NCI-H2029 treated with DMSO at 0.1 percent for 48 hours (cell line): ENCODE measurements at regions not wholly inside any gene's neighbourhood (a gene's known extent, or its start where the extent isn't known, plus 50 kb on each side); places are given as distances from the start of the nearest gene placed in this dataset.

Experiments
- DNase-seq: peaks from one replicate; lab custom pipeline; 2025; lab: John Stamatoyannopoulos, UW

GRCh38 chr12:38139456-38139855, 177.1 kb upstream of the ALG10B start:
- DNase-seq = no peak

DNA sequence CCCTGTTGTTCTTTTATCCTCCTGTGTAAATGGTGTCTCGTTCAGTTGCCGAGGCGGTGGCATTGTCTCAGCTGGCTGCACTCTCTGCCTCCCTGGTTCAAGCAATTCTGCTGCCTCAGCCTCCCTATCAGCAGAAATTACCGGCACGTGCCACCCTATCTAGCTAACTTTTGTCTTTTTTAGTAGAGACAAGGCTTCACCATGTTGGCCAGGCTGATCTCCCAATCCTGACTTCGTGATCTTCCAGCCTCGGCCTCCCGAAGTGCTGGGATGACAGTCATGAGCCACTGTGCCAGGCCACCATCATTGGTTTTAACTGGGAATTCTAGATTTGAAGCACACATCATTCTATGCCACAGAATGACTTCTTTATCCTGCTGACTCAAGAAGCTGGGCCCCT, 175.3 kb upstream of the ALG10B start:
- no peak for DNase-seq

GRCh38 chr12:38141861-38142260, 174.7 kb upstream of the ALG10B start:
- no peak for DNase-seq

- DNase-seq = no peak
Measured at GRCh38 chr12:38142974-38143373, 173.6 kb upstream of the ALG10B start.

GRCh38 chr12:38144049-38144448, 172.5 kb upstream of the ALG10B start:
- no peak for DNase-seq

DNA sequence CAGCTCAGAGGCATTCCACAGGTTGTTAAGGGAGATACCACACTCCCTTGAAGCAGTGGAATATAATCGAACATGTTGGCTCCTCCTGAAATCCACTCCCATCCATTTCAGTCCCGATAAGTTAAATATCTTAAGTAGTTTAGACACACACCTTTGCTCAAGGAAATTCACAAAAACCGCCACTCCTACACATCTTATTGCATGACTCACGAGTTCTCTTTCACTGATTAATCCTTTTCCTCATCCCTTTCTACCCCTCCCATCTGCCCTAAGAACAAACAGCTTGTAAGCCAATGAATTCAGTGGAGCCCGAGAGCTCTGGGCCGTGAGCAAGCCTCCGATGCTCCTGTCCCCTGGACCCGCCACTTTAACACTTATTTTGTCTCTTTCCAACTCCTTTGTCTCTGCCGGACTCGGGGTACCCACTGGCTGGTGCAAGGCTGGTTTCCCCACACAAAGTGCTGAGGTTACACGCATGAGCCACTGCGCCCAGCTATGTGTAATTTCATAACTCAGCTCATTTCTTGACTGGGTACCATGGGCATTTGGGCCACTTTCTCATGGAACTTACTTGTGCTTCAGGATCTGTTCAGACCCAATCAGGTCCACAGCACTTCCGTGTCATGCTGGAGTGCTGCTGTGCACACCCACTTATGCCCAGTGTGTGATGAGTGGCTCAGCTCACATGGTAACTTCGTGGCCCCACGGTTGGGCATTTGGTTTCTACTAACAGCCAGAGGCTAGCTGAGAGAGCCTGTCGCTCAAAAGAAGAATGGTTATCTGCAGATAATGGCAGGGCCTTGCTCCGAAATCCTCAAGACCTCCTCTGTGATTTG, 171.8 kb upstream of the ALG10B start:
- DNase-seq = no peak

- DNase-seq = no peak
Measured at GRCh38 chr12:38149395-38150073, 167.0 kb upstream of the ALG10B start.

DNA sequence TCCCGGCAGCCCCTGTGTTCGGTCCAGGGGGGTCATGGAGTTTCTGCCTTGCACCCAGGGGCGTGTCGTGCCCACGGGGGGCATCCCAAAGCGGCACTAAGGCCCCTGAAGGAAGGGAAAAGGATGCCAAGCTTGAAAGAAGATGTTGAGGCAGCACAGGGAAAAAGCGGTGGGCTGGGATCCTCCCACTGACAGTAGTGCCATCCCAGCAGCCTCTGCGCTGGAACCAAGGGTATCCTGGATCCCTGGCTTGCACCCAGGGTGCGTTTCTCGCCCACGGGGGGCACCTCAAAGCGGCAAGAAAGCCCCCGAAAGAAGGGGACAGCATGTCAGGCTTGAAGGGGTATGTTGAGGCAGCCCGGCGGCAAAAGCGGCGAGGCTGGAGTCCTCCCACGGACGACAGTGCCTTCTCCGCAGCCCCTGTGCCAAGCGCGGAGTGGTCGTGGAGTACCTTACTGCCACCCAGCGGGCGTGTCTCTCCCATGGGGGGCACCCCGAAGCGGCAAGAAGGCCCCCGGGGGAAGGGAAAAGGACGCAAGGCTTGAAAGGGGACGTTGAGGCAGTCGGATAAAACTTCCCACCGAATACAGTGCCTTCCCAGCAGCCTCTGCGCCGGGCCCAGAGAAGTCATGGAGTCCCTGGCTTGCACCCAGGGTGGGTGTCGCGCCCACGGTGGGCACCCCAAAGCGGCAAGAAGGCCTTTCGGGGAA, 164.4 kb upstream of the ALG10B start:
- DNase-seq = no peak

GRCh38 chr12:38152816-38153736, 163.5 kb upstream of the ALG10B start:
- no peak for DNase-seq

DNA sequence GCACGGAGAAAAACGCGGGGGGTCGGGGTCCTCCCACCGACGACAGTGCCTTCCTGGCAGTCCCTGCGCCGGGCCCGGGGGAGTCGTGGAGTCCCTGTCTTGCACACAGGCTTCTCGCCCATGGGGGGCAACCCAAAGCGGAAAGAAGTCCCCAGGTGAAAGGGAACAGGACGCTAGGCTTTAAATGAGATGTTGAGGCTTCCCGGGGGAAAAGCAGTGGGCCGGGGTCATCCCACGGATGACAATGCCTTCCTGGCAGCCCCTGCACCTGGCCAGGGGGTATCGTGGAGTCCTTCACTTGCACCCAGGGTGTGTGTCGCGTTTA, 162.9 kb upstream of the ALG10B start:
- DNase-seq = no peak

GRCh38 chr12:38154096-38155019, 162.2 kb upstream of the ALG10B start:
- no peak for DNase-seq

DNA sequence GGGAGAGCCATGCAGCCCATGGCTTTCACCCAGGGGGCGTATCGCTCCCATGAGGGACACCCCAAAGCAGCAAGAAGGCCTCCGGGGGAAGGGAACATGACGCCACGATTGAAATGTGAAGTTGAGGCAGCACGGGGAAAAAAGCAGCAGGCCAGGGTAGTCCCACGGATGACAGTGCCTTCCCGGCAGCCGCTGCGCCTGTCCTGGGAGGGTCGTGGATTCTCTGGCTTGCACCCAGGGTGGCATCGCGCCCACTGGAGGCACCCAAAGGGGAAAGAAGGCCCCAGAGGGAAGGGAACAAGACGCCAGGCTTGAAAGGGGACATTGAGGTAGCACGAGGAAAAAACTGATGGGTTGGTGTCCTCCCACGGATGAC, 161.6 kb upstream of the ALG10B start:
- DNase-seq = no peak

- no peak for DNase-seq
Measured at GRCh38 chr12:38155526-38156496, 160.8 kb upstream of the ALG10B start.

GRCh38 chr12:38156497-38157245, 159.9 kb upstream of the ALG10B start:
- no peak for DNase-seq

- no peak for DNase-seq
Measured at GRCh38 chr12:38157274-38157932, 159.2 kb upstream of the ALG10B start.

- no peak for DNase-seq
Measured at GRCh38 chr12:38157933-38158401, 158.6 kb upstream of the ALG10B start.

DNA sequence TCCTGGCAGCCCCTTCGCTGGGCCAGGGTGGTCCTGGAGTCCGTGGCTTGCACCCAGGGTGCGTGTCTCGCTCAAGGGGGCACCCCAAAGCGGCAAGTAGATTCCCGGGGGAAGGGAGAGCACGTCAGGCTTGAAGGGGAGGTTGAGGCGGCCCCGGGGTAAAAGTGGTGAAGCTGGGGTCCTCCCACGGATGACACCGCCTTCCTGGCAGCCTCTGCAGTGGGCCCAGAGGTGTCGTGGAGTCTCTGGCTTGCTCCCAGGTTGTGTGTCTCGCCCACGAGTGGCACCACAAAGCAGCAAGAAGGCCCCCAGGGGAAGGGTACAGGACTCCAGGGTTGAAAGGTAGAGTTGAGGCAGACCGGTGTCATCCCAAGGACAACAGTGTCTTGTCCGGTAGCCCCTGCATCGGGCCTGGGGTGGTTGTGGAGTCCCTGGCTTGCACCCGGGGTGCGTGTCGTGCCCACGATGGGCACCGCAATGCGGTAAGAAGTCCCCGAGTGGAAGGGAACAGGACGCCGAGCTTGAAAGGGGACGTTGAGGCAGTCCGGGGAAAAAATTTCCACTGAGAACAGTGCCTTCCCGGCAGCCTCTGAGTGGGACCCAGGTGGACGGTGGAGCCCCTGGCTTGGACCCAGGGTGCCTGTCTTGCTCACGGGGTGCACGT, 158.0 kb upstream of the ALG10B start:
- DNase-seq = no peak

GRCh38 chr12:38159092-38159551, 157.5 kb upstream of the ALG10B start:
- DNase-seq = no peak
